Amniotic stem cell (primary cell): ENCODE measurements at regions not wholly inside any gene's neighbourhood (a gene's known extent, or its start where the extent isn't known, plus 50 kb on each side); places are given as distances from the start of the nearest gene placed in this dataset.

Experiments
- DNase-seq: peaks from one replicate; lab custom pipeline; 2025; lab: John Stamatoyannopoulos, UW

GRCh38 chr1:222040121-222040805 lies 298.4 kb upstream of the DUSP10 start:
- no peak for DNase-seq

GRCh38 chr1:222038971-222039370 lies 297.1 kb upstream of the DUSP10 start:
- DNase-seq = no peak

- no peak for DNase-seq
Measured at GRCh38 chr1:222037720-222038119, 295.8 kb upstream of the DUSP10 start.

- no peak for DNase-seq
Measured at GRCh38 chr1:222034790-222035189, 292.9 kb upstream of the DUSP10 start.

GRCh38 chr1:222033450-222033849 lies 291.6 kb upstream of the DUSP10 start:
- DNase-seq = no peak

GRCh38 chr1:222031318-222031717 lies 289.4 kb upstream of the DUSP10 start:
- no peak for DNase-seq

- DNase-seq = no peak
Measured at GRCh38 chr1:222028676-222029075, 286.8 kb upstream of the DUSP10 start.

- no peak for DNase-seq
Measured at GRCh38 chr1:222028116-222028515, 286.2 kb upstream of the DUSP10 start.

GRCh38 chr1:222026280-222026679 lies 284.4 kb upstream of the DUSP10 start:
- DNase-seq = no peak

- DNase-seq = no peak
Measured at GRCh38 chr1:222023025-222023424, 281.1 kb upstream of the DUSP10 start.

- DNase-seq = no peak
Measured at GRCh38 chr1:222021129-222021528, 279.2 kb upstream of the DUSP10 start.

- DNase-seq = no peak
Measured at GRCh38 chr1:222020553-222020952, 278.7 kb upstream of the DUSP10 start.

- no peak for DNase-seq
Measured at GRCh38 chr1:222019029-222019428, 277.1 kb upstream of the DUSP10 start.

GRCh38 chr1:222018041-222018440 lies 276.2 kb upstream of the DUSP10 start:
- DNase-seq = no peak

- no peak for DNase-seq
Measured at GRCh38 chr1:222015686-222016085, 273.8 kb upstream of the DUSP10 start.

GRCh38 chr1:222014001-222014400 lies 272.1 kb upstream of the DUSP10 start:
- no peak for DNase-seq

GRCh38 chr1:222012816-222013215 lies 270.9 kb upstream of the DUSP10 start:
- no peak for DNase-seq

GRCh38 chr1:222010306-222010705 lies 268.4 kb upstream of the DUSP10 start:
- DNase-seq = no peak

GRCh38 chr1:222009105-222009730 lies 267.3 kb upstream of the DUSP10 start:
- DNase-seq = no peak

GRCh38 chr1:222006715-222007114 lies 264.8 kb upstream of the DUSP10 start:
- DNase-seq = no peak

GRCh38 chr1:222004784-222005183 lies 262.9 kb upstream of the DUSP10 start:
- DNase-seq = no peak

- no peak for DNase-seq
Measured at GRCh38 chr1:222004034-222004433, 262.1 kb upstream of the DUSP10 start.

GRCh38 chr1:222002503-222002902 lies 260.6 kb upstream of the DUSP10 start:
- DNase-seq = no peak

GRCh38 chr1:222000131-222000530 lies 258.2 kb upstream of the DUSP10 start:
- no peak for DNase-seq
